H1 (cell line): ENCODE measurements at regions not wholly inside any gene's neighbourhood (a gene's known extent, or its start where the extent isn't known, plus 50 kb on each side); places are given as distances from the start of the nearest gene placed in this dataset.

Source experiments
- CTCF ChIA-PET: fragments of 300-600 bp; sonication (Branson Sonifier 250); formaldehyde crosslinking; loops from one replicate; lab custom pipeline; 2021; ENCODE audit not compliant: partially characterized antibody; lab: Charles Lee
- POLR2A ChIA-PET: fragments of 300-600 bp; sonication (Branson Sonifier 250); formaldehyde crosslinking; loops from one replicate; lab custom pipeline; 2021; ENCODE audit warnings: inconsistent platforms; ENCODE audit not compliant: partially characterized antibody; lab: Charles Lee
- DNase-seq, 2 experiments: peaks; one replicate each; pipeline versions ENCODE4 v3.0.0 to v3.0.0-alpha.2; 2010 to 2022; ENCODE audit warnings: low spot score in 2 of 2, low read depth in 1 of 2, mixed read lengths in 1 of 2
- FAIRE-seq: peaks from 2 replicates; lab custom pipeline; 2011; peaks lifted over from hg19 to GRCh38; lab: Jason Lieb, UNC
- H2AFZ ChIP-seq: 2 replicates; pipeline ENCODE4 v1.8.1; 2012; ENCODE audit warnings: low read length, inconsistent platforms
- H2AK5ac ChIP-seq: 2 replicates; pipeline ENCODE4 v1.6.1; 2013; ENCODE audit warnings: low read depth, low read length
- H2BK120ac ChIP-seq: replicated peaks from 2 replicates; pipeline ENCODE3; 2013; ENCODE audit warnings: low read depth, low read length, inconsistent platforms
- H2BK12ac ChIP-seq: 2 replicates; pipeline ENCODE4 v1.6.1; 2013; ENCODE audit warnings: low read depth, low read length
- H2BK15ac ChIP-seq: 2 replicates; pipeline ENCODE4 v1.6.1; 2013; ENCODE audit warnings: low read length
- H2BK20ac ChIP-seq: 2 replicates; pipeline ENCODE4 v1.6.1; 2013; ENCODE audit warnings: low read length
- H2BK5ac ChIP-seq: 2 replicates; pipeline ENCODE4 v1.6.1; 2013; ENCODE audit warnings: low read depth, low read length
- H3K14ac ChIP-seq: 2 replicates; pipeline ENCODE4 v1.6.1; 2013; ENCODE audit warnings: inconsistent platforms; ENCODE audit not compliant: insufficient read length
- H3K18ac ChIP-seq: 2 replicates; pipeline ENCODE4 v1.6.1; 2013; ENCODE audit warnings: low read length; ENCODE audit errors: extremely low read depth
- H3K23ac ChIP-seq: 2 replicates; pipeline ENCODE4 v1.6.1; 2013; ENCODE audit warnings: inconsistent platforms; ENCODE audit not compliant: insufficient read length
- H3K23me2 ChIP-seq: 2 replicates; pipeline ENCODE4 v1.6.1; 2013; ENCODE audit warnings: low read depth, low read length
- H3K27ac ChIP-seq: 2 replicates; pipeline ENCODE4 v1.6.1; 2011; ENCODE audit warnings: low read depth, low read length, inconsistent platforms
- H3K27me3 ChIP-seq, 4 experiments: replicated peaks in 1 of 4; 1 replicate in 1 of 4; 2 replicates in 3 of 4; pipeline versions ENCODE4 v1.6.1 to v1.8.1; 2011 to 2013; ENCODE audit warnings: low read length in 3 of 4, mild to moderate bottlenecking in 3 of 4, inconsistent platforms in 2 of 4, mixed read lengths in 2 of 4, moderate library complexity in 1 of 4; ENCODE audit not compliant: control insufficient read depth in 3 of 4, insufficient read depth in 3 of 4; ENCODE audit errors: extremely low read depth in 1 of 4
- H3K36me3 ChIP-seq, 4 experiments: 2 replicates each; pipeline versions ENCODE4 v1.6.1 to v1.8.1; 2011 to 2013; ENCODE audit warnings: mild to moderate bottlenecking in 4 of 4, low read length in 3 of 4, moderate library complexity in 2 of 4, control low read depth in 1 of 4, inconsistent platforms in 1 of 4; ENCODE audit not compliant: insufficient read depth in 4 of 4, control insufficient read depth in 2 of 4
- H3K4ac ChIP-seq: replicated peaks from 2 replicates; pipeline ENCODE3; 2013; ENCODE audit warnings: low read length, low read depth, mixed read lengths, inconsistent platforms; ENCODE audit not compliant: insufficient read length
- H3K4me1 ChIP-seq, 4 experiments: replicated peaks in 1 of 4; 1 replicate in 1 of 4; 2 replicates in 3 of 4; pipeline versions ENCODE4 v1.6.1 to v1.8.1; 2011 to 2013; ENCODE audit warnings: low read length in 3 of 4, inconsistent platforms in 2 of 4, mixed read lengths in 1 of 4; ENCODE audit not compliant: insufficient read depth in 4 of 4, control insufficient read depth in 3 of 4
- H3K4me2 ChIP-seq, 2 experiments: 2 replicates each; pipeline versions ENCODE4 v1.6.1 to v1.8.1; 2011 to 2013; ENCODE audit warnings: low read depth in 2 of 2, low read length in 2 of 2, control low read depth in 1 of 2, inconsistent platforms in 1 of 2, mild to moderate bottlenecking in 1 of 2; ENCODE audit not compliant: insufficient read depth in 1 of 2
- H3K4me3 ChIP-seq, 4 experiments: fragments of 200-600, 300-600 bp in 1 of 4; sonication (generic), shearing (Covaris generic), sonication (Bioruptor Twin) in 1 of 4; 2 replicates each; pipeline versions ENCODE4 v1.5.1 to v1.8.1; 2011 to 2016; ENCODE audit warnings: low read length in 4 of 4, low read depth in 3 of 4, control low read depth in 2 of 4, inconsistent platforms in 2 of 4, mild to moderate bottlenecking in 2 of 4, mixed read lengths in 1 of 4, moderate library complexity in 1 of 4; ENCODE audit not compliant: insufficient read depth in 2 of 4; ENCODE audit errors: extremely low read depth in 1 of 4
- H3K56ac ChIP-seq: replicated peaks from 2 replicates; pipeline ENCODE3; 2013; ENCODE audit warnings: low read depth, mild to moderate bottlenecking, mixed read lengths, low read length, inconsistent platforms; ENCODE audit not compliant: insufficient read length
- H3K79me1 ChIP-seq: 2 replicates; pipeline ENCODE4 v1.6.1; 2013; ENCODE audit warnings: low read depth, low read length, control low read depth
- H3K79me2 ChIP-seq, 2 experiments: 2 replicates each; pipeline versions ENCODE4 v1.6.1 to v1.8.1; 2012 to 2013; ENCODE audit warnings: low read length in 2 of 2, mild to moderate bottlenecking in 2 of 2, inconsistent platforms in 1 of 2; ENCODE audit not compliant: insufficient read depth in 2 of 2, control insufficient read depth in 1 of 2
- H3K9ac ChIP-seq, 4 experiments: replicated peaks in 1 of 4; 1 replicate in 1 of 4; 2 replicates in 3 of 4; pipeline versions ENCODE4 v1.6.1 to v1.8.1; 2011 to 2013; ENCODE audit warnings: low read depth in 3 of 4, low read length in 3 of 4, control low read depth in 2 of 4, mild to moderate bottlenecking in 2 of 4, moderate library complexity in 2 of 4, inconsistent platforms in 1 of 4; ENCODE audit errors: extremely low read depth in 1 of 4
- H3K9me3 ChIP-seq, 2 experiments: 2 replicates each; pipeline versions ENCODE4 v1.6.1 to v1.8.1; 2012 to 2013; ENCODE audit warnings: mild to moderate bottlenecking in 2 of 2, moderate library complexity in 2 of 2, control low read depth in 1 of 2, inconsistent platforms in 1 of 2, low read depth in 1 of 2, low read length in 1 of 2, mixed read lengths in 1 of 2; ENCODE audit not compliant: insufficient read depth in 2 of 2
- H4K20me1 ChIP-seq, 2 experiments: replicated peaks in 1 of 2; 2 replicates each; pipeline versions ENCODE3 to v1.8.1; 2011 to 2013; ENCODE audit warnings: inconsistent platforms in 2 of 2, low read length in 2 of 2, mild to moderate bottlenecking in 1 of 2; ENCODE audit not compliant: insufficient read depth in 2 of 2, control insufficient read depth in 1 of 2
- H4K5ac ChIP-seq: 2 replicates; pipeline ENCODE4 v1.6.1; 2013; ENCODE audit warnings: low read length, low read depth, mixed read lengths, inconsistent platforms; ENCODE audit not compliant: insufficient read length
- H4K8ac ChIP-seq: 2 replicates; pipeline ENCODE4 v1.8.0; 2013; ENCODE audit warnings: mild to moderate bottlenecking, moderate library complexity, low read length, inconsistent platforms; ENCODE audit not compliant: insufficient read depth; ENCODE audit errors: extremely low read depth
- H4K91ac ChIP-seq: replicated peaks from 2 replicates; pipeline ENCODE3; 2013; ENCODE audit warnings: low read length, mixed read lengths, inconsistent platforms; ENCODE audit not compliant: insufficient read length
- CBX8 ChIP-seq: fragments of 300-800, 300-1000 bp; sonication (generic); IDR thresholded peaks from 2 replicates; pipeline ENCODE4 v1.7.1; 2016; ENCODE audit warnings: low read depth, low read length, borderline replicate concordance
- PHF8 ChIP-seq: fragments of 200-600 bp; sonication (generic); conservative IDR thresholded peaks from 2 replicates; pipeline ENCODE4 v1.7.1; 2012; ENCODE audit warnings: low read depth, mild to moderate bottlenecking, inconsistent platforms, low read length, moderate library complexity

DNA sequence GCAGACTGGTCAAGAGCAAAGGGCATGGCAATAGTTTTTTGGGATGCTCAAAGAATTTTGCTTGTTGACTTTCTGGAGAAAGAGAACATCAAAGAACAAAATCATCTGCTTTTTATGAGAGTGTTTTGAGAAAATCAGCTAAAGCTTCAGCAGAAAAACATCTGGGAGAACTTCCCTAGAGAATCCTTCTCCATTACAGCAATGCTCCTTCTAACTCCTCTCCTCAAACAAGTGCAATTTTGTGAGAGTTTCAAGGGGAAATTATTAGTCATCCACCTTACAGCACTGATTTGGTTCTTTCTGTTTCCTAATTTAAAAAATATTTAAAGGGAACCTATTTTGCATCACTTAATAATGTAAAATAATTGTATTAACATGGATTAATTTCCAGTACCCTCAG lies 226.9 kb upstream of the NXPH2 start:
- H3K23me2 ChIP-seq: no peaks in the 10 kb centered on the region
- DNase-seq (no peak), FAIRE-seq (no peak)
- TF ChIP-seq PHF8 (no peak), CBX8 (no peak)
- no peak overlapping the region for H3K23ac ChIP-seq
- H2BK12ac ChIP-seq: no peak overlapping the region
- no peak overlapping the region for H3K18ac ChIP-seq
- no peaks in the 10 kb centered on the region for H3K27me3 ChIP-seq
- H2BK120ac ChIP-seq: no peak overlapping the region
- no peak overlapping the region for H2BK20ac ChIP-seq
- H4K5ac ChIP-seq: no peak overlapping the region
- no peak overlapping the region for H3K4me2 ChIP-seq
- no peak overlapping the region for H3K56ac ChIP-seq
- no peak overlapping the region for H3K14ac ChIP-seq
- H4K91ac ChIP-seq: no peak overlapping the region
- POLR2A ChIA-PET: no interaction called here
- no peaks in the 10 kb centered on the region for H4K20me1 ChIP-seq
- no peak overlapping the region for H3K4me3 ChIP-seq
- no peak overlapping the region for H3K9ac ChIP-seq
- no peak overlapping the region for H2AFZ ChIP-seq
- no peak overlapping the region for H2BK15ac ChIP-seq
- no peaks in the 10 kb centered on the region for H3K79me2 ChIP-seq
- no peak overlapping the region for H2AK5ac ChIP-seq
- H3K4ac ChIP-seq: no peak overlapping the region
- H3K4me1 ChIP-seq: no peaks in the 10 kb centered on the region
- no peaks in the 10 kb centered on the region for H3K9me3 ChIP-seq
- no peak overlapping the region for H3K27ac ChIP-seq
- CTCF ChIA-PET: no interaction called here
- no peak overlapping the region for H4K8ac ChIP-seq
- H3K79me1 ChIP-seq: no peaks in the 10 kb centered on the region
- no peak overlapping the region for H2BK5ac ChIP-seq
- H3K36me3 ChIP-seq: no peaks in the 10 kb centered on the region
